Esophagus muscularis mucosa (tissue), 4 donors: ENCODE measurements at regions not wholly inside any gene's neighbourhood (a gene's known extent, or its start where the extent isn't known, plus 50 kb on each side); places are given as distances from the start of the nearest gene placed in this dataset.

ENCODE experiments used
- DNase-seq: peaks from one replicate; pipeline ENCODE4 v3.0.0-alpha.2; 2017; ENCODE audit errors: extremely low spot score
- H3K27ac ChIP-seq, 4 donors: fragments of 200-600 bp; sonication (generic); replicated peaks in 1 of 4; 1 replicate in 3 of 4; 2 replicates in 1 of 4; pipeline ENCODE4 v1.5.1; 2016 to 2019; ENCODE audit warnings: mild to moderate bottlenecking in 1 of 4
- H3K27me3 ChIP-seq, 4 donors: fragments of 200-600 bp; sonication (generic); one replicate each; pipeline versions ENCODE4 v1.5.1 to v1.6.0; 2016 to 2019
- H3K36me3 ChIP-seq, 4 donors: fragments of 200-600 bp; sonication (generic); one replicate each; pipeline ENCODE4 v1.5.1; 2016 to 2019
- H3K4me1 ChIP-seq, 4 donors: fragments of 200-600 bp; sonication (generic); one replicate each; pipeline ENCODE4 v1.5.1; 2016 to 2019
- H3K4me3 ChIP-seq, 4 donors: fragments of 200-600 bp; sonication (generic); 1 replicate in 2 of 4; 2 replicates in 2 of 4; pipeline ENCODE4 v1.5.1; 2016 to 2019; ENCODE audit warnings: mild to moderate bottlenecking in 4 of 4, moderate library complexity in 1 of 4
- H3K9me3 ChIP-seq, 4 donors: fragments of 200-600 bp; sonication (generic); 1 replicate in 3 of 4; 2 replicates in 1 of 4; pipeline ENCODE4 v1.5.1; 2016 to 2019
- EP300 ChIP-seq: sonication (generic); formaldehyde crosslinking; IDR thresholded peaks from one replicate; pipeline ENCODE4 v1.6.1; 2017; ENCODE audit warnings: antibody characterized with exemption
- POLR2A ChIP-seq: fragments of 450-650 bp; IDR thresholded peaks from one replicate; pipeline ENCODE4 v1.6.1; 2017; ENCODE audit warnings: antibody characterized with exemption, moderate library complexity, mild to moderate bottlenecking, low read depth
- POLR2AphosphoS5 ChIP-seq, 2 donors: sonication (generic); formaldehyde crosslinking; IDR thresholded peaks; one replicate each; pipeline ENCODE4 v1.6.1; 2017; ENCODE audit warnings: antibody characterized with exemption in 2 of 2
- WGBS: methylation state at CpG from one replicate; pipeline ENCODE4 v1.1.5; 2018; 5-methylcytosine and 5-hydroxymethylcytosine counted together
- intact Hi-C: fragments of 100-400 bp; cut with DNase I; formaldehyde crosslinking; loops from one replicate; pipeline ENCODE4 v1.15.1; 2023
- TF ChIP-seq, protein P1 (sequence below), 3 experiments: fragments of 200-600 bp in 2 of 3; fragments of 450-650 bp in 1 of 3; sonication (generic) in 2 of 3; IDR thresholded peaks; one replicate each; pipeline ENCODE4 v1.5.1; 2017 to 2019; ENCODE audit warnings: antibody characterized with exemption in 3 of 3, mild to moderate bottlenecking in 2 of 3, moderate library complexity in 1 of 3

DNA sequence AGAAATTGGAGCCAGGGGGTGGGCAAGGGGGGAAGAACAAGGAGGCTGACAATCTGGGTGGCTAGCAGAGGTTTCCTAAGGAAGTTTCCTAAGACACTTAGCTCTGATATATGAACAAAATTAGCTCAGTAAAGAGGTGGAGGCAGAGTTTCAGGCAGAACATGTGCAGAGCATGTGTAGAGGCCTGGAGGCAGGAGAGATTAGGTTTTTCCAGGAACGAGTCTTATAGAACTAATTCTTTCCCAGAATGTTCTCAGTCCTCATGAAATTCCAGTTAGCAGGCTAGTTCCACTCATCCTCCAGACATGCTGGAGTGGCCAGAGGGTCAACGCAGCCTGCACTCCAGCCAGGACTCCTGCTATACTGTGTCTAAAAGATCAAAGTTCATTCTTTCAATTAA, 184.7 kb downstream of the LACC1 start:
- intact Hi-C loops: no loop called here
- Histone ChIP-seq H3K4me1 (peaks cover 0 to 8% (median 0%) of the 10 kb centered on the region in 4 donors), H3K27me3 (no peaks in the 10 kb centered on the region), H3K4me3 (no peak overlapping the region), H3K27ac (no peak overlapping the region), H3K36me3 (no peaks in the 10 kb centered on the region), H3K9me3 (no peaks in the 10 kb centered on the region)
- no peak for DNase-seq
- WGBS: 72% methylated on average over 2 of the region's 2 CpGs
- TF ChIP-seq POLR2AphosphoS5 (IDR thresholded peaks at IDR 0.05): no peak

DNA sequence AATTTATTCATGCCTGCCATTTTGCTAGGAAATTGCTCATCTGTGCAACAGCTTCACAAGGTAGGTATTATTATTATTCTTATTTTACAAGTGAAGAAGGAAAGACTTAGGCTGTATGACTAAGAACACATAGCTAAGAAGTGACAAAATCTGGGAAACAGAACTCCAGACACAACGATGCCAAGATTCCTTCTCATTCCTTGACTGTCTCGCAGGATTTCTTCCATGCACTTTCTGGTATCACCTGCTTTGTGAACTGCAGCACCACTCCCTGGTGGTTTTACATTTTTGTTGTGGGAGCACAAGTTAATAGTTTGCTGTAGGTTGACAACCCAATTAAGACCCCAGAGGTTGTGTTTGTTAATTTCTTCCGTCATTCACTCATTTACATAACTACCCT, 188.5 kb downstream of the LACC1 start:
- intact Hi-C loops: no loop called here
- TF ChIP-seq POLR2A (no peak), EP300 (no peak), POLR2AphosphoS5 (IDR thresholded peaks at IDR 0.05) (no peak)
- TF ChIP-seq, protein P1, sequence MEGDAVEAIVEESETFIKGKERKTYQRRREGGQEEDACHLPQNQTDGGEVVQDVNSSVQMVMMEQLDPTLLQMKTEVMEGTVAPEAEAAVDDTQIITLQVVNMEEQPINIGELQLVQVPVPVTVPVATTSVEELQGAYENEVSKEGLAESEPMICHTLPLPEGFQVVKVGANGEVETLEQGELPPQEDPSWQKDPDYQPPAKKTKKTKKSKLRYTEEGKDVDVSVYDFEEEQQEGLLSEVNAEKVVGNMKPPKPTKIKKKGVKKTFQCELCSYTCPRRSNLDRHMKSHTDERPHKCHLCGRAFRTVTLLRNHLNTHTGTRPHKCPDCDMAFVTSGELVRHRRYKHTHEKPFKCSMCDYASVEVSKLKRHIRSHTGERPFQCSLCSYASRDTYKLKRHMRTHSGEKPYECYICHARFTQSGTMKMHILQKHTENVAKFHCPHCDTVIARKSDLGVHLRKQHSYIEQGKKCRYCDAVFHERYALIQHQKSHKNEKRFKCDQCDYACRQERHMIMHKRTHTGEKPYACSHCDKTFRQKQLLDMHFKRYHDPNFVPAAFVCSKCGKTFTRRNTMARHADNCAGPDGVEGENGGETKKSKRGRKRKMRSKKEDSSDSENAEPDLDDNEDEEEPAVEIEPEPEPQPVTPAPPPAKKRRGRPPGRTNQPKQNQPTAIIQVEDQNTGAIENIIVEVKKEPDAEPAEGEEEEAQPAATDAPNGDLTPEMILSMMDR (IDR thresholded peaks at IDR 0.05): no peak
- Histone ChIP-seq H3K27me3 (no peaks in the 10 kb centered on the region), H3K9me3 (peaks cover 0 to 9% (median 0%) of the 10 kb centered on the region in 4 donors), H3K4me3 (no peak overlapping the region), H3K27ac (no peak overlapping the region), H3K36me3 (no peaks in the 10 kb centered on the region), H3K4me1 (peaks cover 0 to 8% (median 0%) of the 10 kb centered on the region in 4 donors)
- WGBS: 63% methylated on average over 3 of the region's 3 CpGs
- DNase-seq: no peak

DNA sequence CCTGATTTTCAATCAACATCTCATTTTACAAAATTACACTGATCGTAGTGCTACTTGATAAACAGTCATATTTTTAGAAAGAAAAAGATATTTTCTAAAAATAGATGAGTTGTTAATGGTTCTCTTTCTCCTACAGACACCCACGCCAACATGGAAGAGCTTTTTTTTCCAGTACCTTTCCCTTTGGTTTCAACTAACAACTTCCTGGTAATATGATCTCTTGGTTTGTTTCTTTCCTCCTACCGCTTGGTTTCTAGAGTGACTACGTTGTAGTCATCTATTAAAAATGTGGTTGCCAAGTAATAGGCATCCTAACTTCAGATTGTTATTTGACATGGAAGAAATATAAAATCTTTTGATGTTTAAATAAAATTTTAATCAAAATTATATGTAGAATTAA, 189.0 kb downstream of the LACC1 start:
- Histone ChIP-seq H3K36me3 (no peaks in the 10 kb centered on the region), H3K9me3 (peaks cover 0 to 9% (median 0%) of the 10 kb centered on the region in 4 donors), H3K27ac (no peak overlapping the region), H3K27me3 (no peaks in the 10 kb centered on the region), H3K4me3 (no peak overlapping the region), H3K4me1 (peaks cover 0 to 8% (median 0%) of the 10 kb centered on the region in 4 donors)
- no peak for DNase-seq
- intact Hi-C loops: no loop called here
- WGBS: 43% methylated on average over 4 of the region's 4 CpGs
- TF ChIP-seq POLR2AphosphoS5 (IDR thresholded peaks at IDR 0.05) (no peak), POLR2A (no peak), EP300 (no peak)
- TF ChIP-seq, protein P1 (IDR thresholded peaks at IDR 0.05): no peak

DNA sequence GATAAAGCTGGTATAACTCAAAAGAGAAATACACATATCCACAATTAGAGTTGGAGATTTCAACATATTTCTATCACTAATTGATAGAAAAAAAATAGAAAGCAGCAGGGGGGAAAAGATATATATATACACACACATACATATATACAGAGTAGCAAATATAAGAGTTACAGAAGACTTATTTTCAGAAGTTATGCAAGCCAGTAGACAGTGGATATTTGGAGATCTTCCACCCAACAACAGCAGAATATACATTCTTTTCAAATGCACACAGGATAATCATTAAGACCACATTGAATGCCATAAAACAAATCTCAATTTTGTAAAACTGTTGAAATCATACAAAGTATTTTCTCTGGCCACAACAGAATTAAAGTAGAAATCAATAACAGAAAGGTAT, 192.8 kb downstream of the LACC1 start:
- DNase-seq: no peak
- intact Hi-C loops: no loop called here
- H3K27me3 ChIP-seq: no peaks in the 10 kb centered on the region
- no peak overlapping the region for H3K27ac ChIP-seq
- no peak overlapping the region for H3K4me3 ChIP-seq
- TF ChIP-seq POLR2AphosphoS5 (IDR thresholded peaks at IDR 0.05): no peak
- TF ChIP-seq, protein P1 (IDR thresholded peaks at IDR 0.05): no peak
- TF ChIP-seq EP300: no peak
- TF ChIP-seq POLR2A: no peak
- peaks cover 0 to 9% (median 0%) of the 10 kb centered on the region in 4 donors for H3K9me3 ChIP-seq
- no peaks in the 10 kb centered on the region for H3K36me3 ChIP-seq
- H3K4me1 ChIP-seq: peaks cover 0 to 20% (median 9%) of the 10 kb centered on the region in 4 donors

DNA sequence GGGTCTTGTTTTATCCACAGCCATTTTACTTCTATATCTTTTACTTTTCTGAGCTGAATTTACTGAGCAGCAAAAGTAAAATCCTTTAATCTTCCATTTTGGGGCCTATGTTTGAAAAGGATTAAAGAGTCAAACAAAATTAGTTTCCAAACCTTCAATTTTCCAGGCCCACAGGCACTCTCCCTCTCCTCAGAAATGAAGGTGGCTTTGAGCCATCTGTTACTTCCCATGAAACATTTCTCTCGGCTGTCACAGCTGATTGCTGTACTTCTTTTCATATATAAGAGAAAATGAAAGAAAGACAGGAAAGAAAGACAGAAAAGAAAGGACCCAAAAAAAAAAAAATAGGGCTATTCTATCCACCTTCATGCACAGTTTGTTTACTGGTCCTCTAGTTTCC, 194.9 kb downstream of the LACC1 start:
- 56% methylated on average over 1 of the region's 1 CpG for WGBS
- intact Hi-C loops: no loop called here
- Histone ChIP-seq H3K4me1 (peaks cover 0 to 15% (median 8%) of the 10 kb centered on the region in 4 donors), H3K4me3 (no peak overlapping the region), H3K36me3 (no peaks in the 10 kb centered on the region), H3K27me3 (no peaks in the 10 kb centered on the region), H3K27ac (no peak overlapping the region), H3K9me3 (peaks cover 0 to 9% (median 0%) of the 10 kb centered on the region in 4 donors)
- DNase-seq: no peak
- TF ChIP-seq EP300: no peak
- TF ChIP-seq, protein P1 (IDR thresholded peaks at IDR 0.05): no peak
- no peak for TF ChIP-seq POLR2A
- TF ChIP-seq POLR2AphosphoS5 (IDR thresholded peaks at IDR 0.05): no peak
